ENCODE measurements at regions not wholly inside any gene's neighbourhood (a gene's known extent, or its start where the extent isn't known, plus 50 kb on each side); places are given as distances from the start of the nearest gene placed in this dataset.

GRCh38 chr4:112057470-112057869, 87.8 kb upstream of the FAM241A start:
- in situ Hi-C loops (cut with MboI; ENCODE audit: low sequenced_read_pairs in 4 of 4): no loop called here
- H3K36me3 ChIP-seq: no peaks in the 10 kb centered on the region
- H3K9me3 ChIP-seq: no peaks in the 10 kb centered on the region
- no peaks in the 10 kb centered on the region for H3K4me1 ChIP-seq
- H3K27ac ChIP-seq: no peak overlapping the region
- intact Hi-C loops (cut with DNase I; ENCODE audit: low total_unique reads): no loop called here
- H3K27me3 ChIP-seq: no peaks in the 10 kb centered on the region
- no peak for DNase-seq
- no peak for TF ChIP-seq POLR2A (IDR thresholded peaks at IDR 0.05)
- TF ChIP-seq, protein P1, sequence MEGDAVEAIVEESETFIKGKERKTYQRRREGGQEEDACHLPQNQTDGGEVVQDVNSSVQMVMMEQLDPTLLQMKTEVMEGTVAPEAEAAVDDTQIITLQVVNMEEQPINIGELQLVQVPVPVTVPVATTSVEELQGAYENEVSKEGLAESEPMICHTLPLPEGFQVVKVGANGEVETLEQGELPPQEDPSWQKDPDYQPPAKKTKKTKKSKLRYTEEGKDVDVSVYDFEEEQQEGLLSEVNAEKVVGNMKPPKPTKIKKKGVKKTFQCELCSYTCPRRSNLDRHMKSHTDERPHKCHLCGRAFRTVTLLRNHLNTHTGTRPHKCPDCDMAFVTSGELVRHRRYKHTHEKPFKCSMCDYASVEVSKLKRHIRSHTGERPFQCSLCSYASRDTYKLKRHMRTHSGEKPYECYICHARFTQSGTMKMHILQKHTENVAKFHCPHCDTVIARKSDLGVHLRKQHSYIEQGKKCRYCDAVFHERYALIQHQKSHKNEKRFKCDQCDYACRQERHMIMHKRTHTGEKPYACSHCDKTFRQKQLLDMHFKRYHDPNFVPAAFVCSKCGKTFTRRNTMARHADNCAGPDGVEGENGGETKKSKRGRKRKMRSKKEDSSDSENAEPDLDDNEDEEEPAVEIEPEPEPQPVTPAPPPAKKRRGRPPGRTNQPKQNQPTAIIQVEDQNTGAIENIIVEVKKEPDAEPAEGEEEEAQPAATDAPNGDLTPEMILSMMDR (IDR thresholded peaks at IDR 0.05 in 4 of 5, conservative IDR thresholded peaks at IDR 0.05 in 1 of 5): no peak
- ATAC-seq: no peak
- H3K4me3 ChIP-seq: no peak overlapping the region

- in situ Hi-C loops (cut with MboI; ENCODE audit: low sequenced_read_pairs in 4 of 4): no loop called here
- H3K27me3 ChIP-seq: no peaks in the 10 kb centered on the region
- H3K9me3 ChIP-seq: no peaks in the 10 kb centered on the region
- no peak for DNase-seq
- H3K36me3 ChIP-seq: no peaks in the 10 kb centered on the region
- H3K4me1 ChIP-seq: no peaks in the 10 kb centered on the region
- intact Hi-C loops (cut with DNase I; ENCODE audit: low total_unique reads): no loop called here
- H3K27ac ChIP-seq: no peak overlapping the region
- TF ChIP-seq, protein P1 (IDR thresholded peaks at IDR 0.05 in 4 of 5, conservative IDR thresholded peaks at IDR 0.05 in 1 of 5): no peak
- no peak for TF ChIP-seq POLR2A (IDR thresholded peaks at IDR 0.05)
- H3K4me3 ChIP-seq: no peak overlapping the region
- no peak for ATAC-seq
Observed at GRCh38 chr4:112058433-112058832, 86.8 kb upstream of the FAM241A start.

DNA sequence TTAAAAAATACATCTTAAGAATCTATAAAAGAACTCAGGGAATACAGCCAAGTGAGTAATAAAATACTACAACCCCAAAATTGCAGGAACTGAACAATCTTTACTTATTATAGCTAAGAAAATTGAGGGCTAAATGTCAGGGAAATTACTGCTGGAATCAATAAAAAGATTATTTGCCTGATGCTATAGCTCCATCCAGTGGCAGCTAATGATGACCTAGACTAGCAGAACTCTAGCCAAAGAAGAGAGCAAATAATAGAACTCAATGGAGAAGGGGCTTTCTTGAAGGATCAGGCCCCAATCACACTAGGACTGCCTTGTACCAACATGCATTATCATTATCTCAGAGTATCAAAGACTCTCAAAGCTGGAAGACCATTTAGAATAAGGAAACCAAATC, 85.0 kb upstream of the FAM241A start:
- DNase-seq: no peak

GRCh38 chr4:112061207-112061817, 83.9 kb upstream of the FAM241A start:
- ATAC-seq: no peak
- no peak overlapping the region for H3K4me3 ChIP-seq
- no peaks in the 10 kb centered on the region for H3K36me3 ChIP-seq
- H3K27me3 ChIP-seq: no peaks in the 10 kb centered on the region
- no peak for DNase-seq
- no peaks in the 10 kb centered on the region for H3K9me3 ChIP-seq
- in situ Hi-C loops (cut with MboI; ENCODE audit: low sequenced_read_pairs in 4 of 4) (no loop called here), intact Hi-C loops (cut with DNase I; ENCODE audit: low total_unique reads) (no loop called here)
- no peak overlapping the region for H3K27ac ChIP-seq
- no peak for TF ChIP-seq POLR2A (IDR thresholded peaks at IDR 0.05)
- TF ChIP-seq, protein P1 (IDR thresholded peaks at IDR 0.05 in 4 of 5, conservative IDR thresholded peaks at IDR 0.05 in 1 of 5): no peak
- H3K4me1 ChIP-seq: no peaks in the 10 kb centered on the region

More for the DNA sequence above, 85.0 kb upstream of the FAM241A start:
- Histone ChIP-seq H3K9me3 (no peaks in the 10 kb centered on the region), H3K4me1 (no peaks in the 10 kb centered on the region), H3K27ac (no peak overlapping the region), H3K27me3 (no peaks in the 10 kb centered on the region), H3K4me3 (no peak overlapping the region), H3K36me3 (no peaks in the 10 kb centered on the region)
- no peak for TF ChIP-seq POLR2A (IDR thresholded peaks at IDR 0.05)
- TF ChIP-seq, protein P1 (IDR thresholded peaks at IDR 0.05 in 4 of 5, conservative IDR thresholded peaks at IDR 0.05 in 1 of 5): peak in 1 of 5 experiments; percentile 15
- ATAC-seq: no peak
- in situ Hi-C loops (cut with MboI; ENCODE audit: low sequenced_read_pairs in 4 of 4): no loop called here
- intact Hi-C loops (cut with DNase I; ENCODE audit: low total_unique reads): no loop called here

DNA sequence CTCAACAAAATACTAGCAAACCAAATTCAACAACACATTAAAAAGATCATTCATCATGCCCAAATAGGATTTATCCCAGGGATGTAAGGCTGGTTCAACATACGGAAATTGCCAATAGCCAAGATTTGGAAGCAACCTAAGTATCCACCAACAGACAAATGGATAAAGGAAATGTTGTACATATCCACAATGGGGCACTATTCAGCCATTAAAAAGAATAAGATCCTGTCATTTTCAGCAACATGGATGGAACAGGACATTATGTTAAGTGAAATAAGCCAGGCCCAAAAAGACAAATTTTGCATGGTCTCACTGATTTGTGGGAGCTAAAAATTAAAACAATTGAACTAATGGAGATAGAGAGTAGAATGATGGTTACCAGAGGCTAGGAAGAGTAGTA, 82.0 kb upstream of the FAM241A start:
- DNase-seq: no peak
- Histone ChIP-seq H3K9me3 (no peaks in the 10 kb centered on the region), H3K27ac (no peak overlapping the region), H3K36me3 (no peaks in the 10 kb centered on the region), H3K4me1 (no peaks in the 10 kb centered on the region), H3K27me3 (no peaks in the 10 kb centered on the region), H3K4me3 (no peak overlapping the region)
- TF ChIP-seq POLR2A (IDR thresholded peaks at IDR 0.05): no peak
- TF ChIP-seq, protein P1 (IDR thresholded peaks at IDR 0.05 in 4 of 5, conservative IDR thresholded peaks at IDR 0.05 in 1 of 5): no peak
- intact Hi-C loops (cut with DNase I; ENCODE audit: low total_unique reads) (no loop called here), in situ Hi-C loops (cut with MboI; ENCODE audit: low sequenced_read_pairs in 4 of 4) (no loop called here)
- ATAC-seq: no peak
